ENCODE measurements at regions not wholly inside any gene's neighbourhood (a gene's known extent, or its start where the extent isn't known, plus 50 kb on each side); places are given as distances from the start of the nearest gene placed in this dataset.
"Not testable (repeated sequence)": the region's sequence is repeated elsewhere in the genome, so short reads cannot be mapped to it uniquely, and the experiment has no call there.

- not testable (repeated sequence) for DNase-seq
These were observed 847.7 kb upstream of the CDH6 start for GRCh38 chr5:30345539-30346345.

GRCh38 chr5:30343707-30344106, 849.8 kb upstream of the CDH6 start:
- DNase-seq, result no peak

- no peak for DNase-seq
These were observed 852.0 kb upstream of the CDH6 start for GRCh38 chr5:30341466-30341865.

- DNase-seq, result no peak
These were observed 856.4 kb upstream of the CDH6 start for GRCh38 chr5:30337084-30337573.

GRCh38 chr5:30331534-30331933, 862.0 kb upstream of the CDH6 start:
- DNase-seq, result no peak

GRCh38 chr5:30325795-30326194, 867.7 kb upstream of the CDH6 start:
- no peak for DNase-seq

GRCh38 chr5:30324083-30324482, 869.4 kb upstream of the CDH6 start:
- DNase-seq, result no peak

GRCh38 chr5:30287890-30288289, 905.6 kb upstream of the CDH6 start:
- DNase-seq, result no peak

- no peak for DNase-seq
These were observed 914.2 kb upstream of the CDH6 start for GRCh38 chr5:30279237-30279636.

GRCh38 chr5:30267026-30267425, 926.5 kb upstream of the CDH6 start:
- no peak for DNase-seq

- DNase-seq, result no peak
These were observed 954.0 kb upstream of the CDH6 start for GRCh38 chr5:30239331-30240022.

GRCh38 chr5:30237189-30237588, 956.3 kb upstream of the CDH6 start:
- DNase-seq, result no peak

- no peak for DNase-seq
These were observed 983.7 kb upstream of the CDH6 start for GRCh38 chr5:30209755-30210154.

- DNase-seq, result no peak
These were observed 995.8 kb upstream of the CDH6 start for GRCh38 chr5:30197662-30198061.

- DNase-seq, result no peak
These were observed 998.5 kb upstream of the CDH6 start for GRCh38 chr5:30195036-30195435.

- DNase-seq, result no peak
These were observed 998.9 kb upstream of the CDH6 start for GRCh38 chr5:30194595-30194994.

GRCh38 chr5:30183795-30184194, 1009.7 kb upstream of the CDH6 start:
- no peak for DNase-seq

GRCh38 chr5:30156156-30156555, 1037.3 kb upstream of the CDH6 start:
- DNase-seq, result no peak

GRCh38 chr5:30152431-30152830, 1041.1 kb upstream of the CDH6 start:
- no peak for DNase-seq

GRCh38 chr5:30150231-30150630, 1043.3 kb upstream of the CDH6 start:
- DNase-seq, result no peak

GRCh38 chr5:30149526-30149925, 1044.0 kb upstream of the CDH6 start:
- DNase-seq, result no peak

GRCh38 chr5:30147976-30148375, 1045.5 kb upstream of the CDH6 start:
- DNase-seq, result no peak

GRCh38 chr5:30144059-30144458, 1049.4 kb upstream of the CDH6 start:
- DNase-seq, result not testable (repeated sequence)

GRCh38 chr5:30142432-30142831, 1051.1 kb upstream of the CDH6 start:
- DNase-seq, result no peak
